HepG2 (cell line): ENCODE measurements at regions not wholly inside any gene's neighbourhood (a gene's known extent, or its start where the extent isn't known, plus 50 kb on each side); places are given as distances from the start of the nearest gene placed in this dataset.
"Not testable (repeated sequence)": the region's sequence is repeated elsewhere in the genome, so short reads cannot be mapped to it uniquely, and the experiment has no call there.

Source experiments
- EP300 ChIP-seq, 3 experiments: sonication (generic) in 1 of 3; formaldehyde crosslinking in 1 of 3; IDR thresholded peaks; 2 replicates each; pipeline versions ENCODE4 v1.5.1 to v1.6.1; 2011 to 2020; ENCODE audit warnings: low read depth in 2 of 3, low read length in 2 of 3, borderline replicate concordance in 1 of 3, improper control_type of control experiment in 1 of 3, mild to moderate bottlenecking in 1 of 3, missing genetic modification reagents in 1 of 3, moderate library complexity in 1 of 3
- KLF16 ChIP-seq, 2 experiments: sonication (generic) in 1 of 2; formaldehyde crosslinking in 1 of 2; IDR thresholded peaks; 2 replicates each; pipeline versions ENCODE4 v1.6.1 to v1.8.0; 2016 to 2023; ENCODE audit warnings: missing genetic modification reagents in 2 of 2, missing compliant biosample characterization in 1 of 2
- NR1H2 ChIP-seq: sonication (generic); formaldehyde crosslinking; IDR thresholded peaks from 2 replicates; pipeline ENCODE4 v1.8.1; 2022; ENCODE audit warnings: low read depth, missing genetic modification reagents, borderline replicate concordance
- NR2C2 ChIP-seq: sonication (generic); formaldehyde crosslinking; IDR thresholded peaks from 2 replicates; pipeline ENCODE4 v1.4.0; 2020; ENCODE audit warnings: missing genetic modification reagents, mild to moderate bottlenecking, moderate library complexity, borderline replicate concordance
- POLR2A ChIP-seq, 2 experiments: IDR thresholded peaks; 2 replicates each; pipeline ENCODE4 v1.6.1; 2011; ENCODE audit warnings: low read depth in 2 of 2, low read length in 2 of 2, mild to moderate bottlenecking in 1 of 2, moderate library complexity in 1 of 2; ENCODE audit not compliant: insufficient read depth in 1 of 2
- PRDM15 ChIP-seq: sonication (generic); formaldehyde crosslinking; IDR thresholded peaks from 2 replicates; pipeline ENCODE4 v1.4.0; 2020; ENCODE audit warnings: missing genetic modification reagents
- REPIN1 ChIP-seq: sonication (generic); formaldehyde crosslinking; IDR thresholded peaks from 2 replicates; pipeline ENCODE4 v1.8.0; 2022; ENCODE audit warnings: missing genetic modification reagents, low read depth, mild to moderate bottlenecking, borderline replicate concordance
- RERE ChIP-seq: IDR thresholded peaks from 2 replicates; pipeline ENCODE4 v1.6.1; 2016; ENCODE audit warnings: low read depth, missing genetic modification reagents, missing compliant biosample characterization
- TBL1XR1 ChIP-seq: fragments of 150-350 bp; IDR thresholded peaks from 2 replicates; pipeline ENCODE4 v1.6.1; 2014; ENCODE audit warnings: borderline replicate concordance, low read length; ENCODE audit not compliant: partially characterized antibody
- ZNF234 ChIP-seq: sonication (generic); formaldehyde crosslinking; conservative IDR thresholded peaks from 2 replicates; pipeline ENCODE4 v1.5.1; 2020; ENCODE audit warnings: mild to moderate bottlenecking, missing genetic modification reagents
- ZNF878 ChIP-seq: sonication (generic); formaldehyde crosslinking; IDR thresholded peaks from 2 replicates; pipeline ENCODE4 v1.8.1; 2023; ENCODE audit warnings: mild to moderate bottlenecking, missing genetic modification reagents, moderate library complexity
- TF ChIP-seq, protein P1 (sequence below): sonication (generic); formaldehyde crosslinking; IDR thresholded peaks from 2 replicates; pipeline ENCODE4 v1.4.0; 2020; ENCODE audit warnings: missing genetic modification reagents, borderline replicate concordance
- TF ChIP-seq, protein P2 (sequence below): sonication (generic); formaldehyde crosslinking; IDR thresholded peaks from 2 replicates; pipeline ENCODE4 v1.4.0; 2020; ENCODE audit warnings: mild to moderate bottlenecking, missing genetic modification reagents

GRCh38 chr2:131661884-131662535, 134.3 kb downstream of the CCDC74A start:
- TF ChIP-seq, protein P1, sequence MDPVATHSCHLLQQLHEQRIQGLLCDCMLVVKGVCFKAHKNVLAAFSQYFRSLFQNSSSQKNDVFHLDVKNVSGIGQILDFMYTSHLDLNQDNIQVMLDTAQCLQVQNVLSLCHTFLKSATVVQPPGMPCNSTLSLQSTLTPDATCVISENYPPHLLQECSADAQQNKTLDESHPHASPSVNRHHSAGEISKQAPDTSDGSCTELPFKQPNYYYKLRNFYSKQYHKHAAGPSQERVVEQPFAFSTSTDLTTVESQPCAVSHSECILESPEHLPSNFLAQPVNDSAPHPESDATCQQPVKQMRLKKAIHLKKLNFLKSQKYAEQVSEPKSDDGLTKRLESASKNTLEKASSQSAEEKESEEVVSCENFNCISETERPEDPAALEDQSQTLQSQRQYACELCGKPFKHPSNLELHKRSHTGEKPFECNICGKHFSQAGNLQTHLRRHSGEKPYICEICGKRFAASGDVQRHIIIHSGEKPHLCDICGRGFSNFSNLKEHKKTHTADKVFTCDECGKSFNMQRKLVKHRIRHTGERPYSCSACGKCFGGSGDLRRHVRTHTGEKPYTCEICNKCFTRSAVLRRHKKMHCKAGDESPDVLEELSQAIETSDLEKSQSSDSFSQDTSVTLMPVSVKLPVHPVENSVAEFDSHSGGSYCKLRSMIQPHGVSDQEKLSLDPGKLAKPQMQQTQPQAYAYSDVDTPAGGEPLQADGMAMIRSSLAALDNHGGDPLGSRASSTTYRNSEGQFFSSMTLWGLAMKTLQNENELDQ = not testable (repeated sequence)
- not testable (repeated sequence) for TF ChIP-seq EP300 (IDR thresholded peaks at IDR 0.05; ENCODE audit: low read depth in 2 of 2, low read length in 2 of 2); EP300 (CRISPR knock-in tag; IDR thresholded peaks at IDR 0.05; ENCODE audit: borderline replicate concordance); NR1H2 (CRISPR knock-in tag); TBL1XR1; NR2C2 (CRISPR knock-in tag); ZNF878 (CRISPR knock-in tag); PRDM15 (CRISPR knock-in tag); ZNF234 (CRISPR knock-in tag); KLF16 (CRISPR knock-in tag; IDR thresholded peaks at IDR 0.05); RERE (CRISPR knock-in tag); REPIN1 (CRISPR knock-in tag); POLR2A (IDR thresholded peaks at IDR 0.05; ENCODE audit: insufficient read depth in 1 of 2, low read depth in 2 of 2, low read length in 2 of 2)
- TF ChIP-seq, protein P2, sequence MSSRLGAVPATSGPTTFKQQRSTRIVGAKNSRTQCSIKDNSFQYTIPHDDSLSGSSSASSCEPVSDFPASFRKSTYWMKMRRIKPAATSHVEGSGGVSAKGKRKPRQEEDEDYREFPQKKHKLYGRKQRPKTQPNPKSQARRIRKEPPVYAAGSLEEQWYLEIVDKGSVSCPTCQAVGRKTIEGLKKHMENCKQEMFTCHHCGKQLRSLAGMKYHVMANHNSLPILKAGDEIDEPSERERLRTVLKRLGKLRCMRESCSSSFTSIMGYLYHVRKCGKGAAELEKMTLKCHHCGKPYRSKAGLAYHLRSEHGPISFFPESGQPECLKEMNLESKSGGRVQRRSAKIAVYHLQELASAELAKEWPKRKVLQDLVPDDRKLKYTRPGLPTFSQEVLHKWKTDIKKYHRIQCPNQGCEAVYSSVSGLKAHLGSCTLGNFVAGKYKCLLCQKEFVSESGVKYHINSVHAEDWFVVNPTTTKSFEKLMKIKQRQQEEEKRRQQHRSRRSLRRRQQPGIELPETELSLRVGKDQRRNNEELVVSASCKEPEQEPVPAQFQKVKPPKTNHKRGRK (CRISPR knock-in tag) = not testable (repeated sequence)
